ENCODE measurements at regions not wholly inside any gene's neighbourhood (a gene's known extent, or its start where the extent isn't known, plus 50 kb on each side); places are given as distances from the start of the nearest gene placed in this dataset.

DNA sequence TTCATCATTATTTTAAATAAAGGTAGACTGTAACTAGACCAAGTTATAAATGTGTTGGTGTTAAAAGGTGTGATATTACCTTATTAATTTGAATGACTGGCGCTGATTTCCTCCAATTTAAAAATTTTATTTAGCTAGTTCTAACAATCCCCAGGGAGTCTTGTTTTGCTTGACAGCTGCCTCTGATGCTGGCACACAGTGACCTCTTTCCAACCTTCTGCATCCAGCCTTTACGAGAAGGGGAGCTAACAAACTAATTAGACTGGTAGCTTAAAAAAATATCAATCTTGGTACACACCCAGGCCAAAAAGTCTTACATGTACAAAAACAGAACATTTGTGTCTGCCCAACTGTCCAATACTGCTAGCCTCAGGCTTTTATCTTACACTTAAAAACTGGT is 51.8 kb upstream of the ENPEP start:
- DNase-seq (ENCODE audit: low spot score): no peak
- Histone ChIP-seq H3K36me3 (ENCODE audit: control insufficient read depth in 4 of 4, insufficient read depth in 3 of 4, low read depth in 1 of 4, low read length in 3 of 4) (no peaks in the 10 kb centered on the region), H3K9me3 (ENCODE audit: control insufficient read depth in 4 of 4, low read length in 3 of 4) (no peaks in the 10 kb centered on the region), H3K27me3 (ENCODE audit: control insufficient read depth in 4 of 4, insufficient read depth in 4 of 4, low read length in 3 of 4) (no peaks in the 10 kb centered on the region), H3K9ac (ENCODE audit: low read depth in 1 of 2, low read length in 2 of 2) (no peak overlapping the region), H3K4me3 (ENCODE audit: low read depth in 1 of 3, low read length in 3 of 3) (no peak overlapping the region), H3K4me1 (ENCODE audit: control insufficient read depth in 4 of 4, insufficient read depth in 4 of 4, low read length in 3 of 4) (peaks cover 0 to 3% (median 1%) of the 10 kb centered on the region in 4 donors), H3K27ac (ENCODE audit: low read depth in 1 of 2, low read length in 2 of 2) (no peak overlapping the region)
- TF ChIP-seq, protein P1, sequence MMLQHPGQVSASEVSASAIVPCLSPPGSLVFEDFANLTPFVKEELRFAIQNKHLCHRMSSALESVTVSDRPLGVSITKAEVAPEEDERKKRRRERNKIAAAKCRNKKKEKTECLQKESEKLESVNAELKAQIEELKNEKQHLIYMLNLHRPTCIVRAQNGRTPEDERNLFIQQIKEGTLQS (IDR thresholded peaks at IDR 0.05): no peak
- no peak for TF ChIP-seq GABPA (IDR thresholded peaks at IDR 0.05 in 1 of 2, conservative IDR thresholded peaks at IDR 0.05 in 1 of 2)
- TF ChIP-seq, protein P2, sequence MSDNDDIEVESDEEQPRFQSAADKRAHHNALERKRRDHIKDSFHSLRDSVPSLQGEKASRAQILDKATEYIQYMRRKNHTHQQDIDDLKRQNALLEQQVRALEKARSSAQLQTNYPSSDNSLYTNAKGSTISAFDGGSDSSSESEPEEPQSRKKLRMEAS (IDR thresholded peaks at IDR 0.05): no peak
- no peak for TF ChIP-seq HNF4G (IDR thresholded peaks at IDR 0.05)
- TF ChIP-seq, protein P3, sequence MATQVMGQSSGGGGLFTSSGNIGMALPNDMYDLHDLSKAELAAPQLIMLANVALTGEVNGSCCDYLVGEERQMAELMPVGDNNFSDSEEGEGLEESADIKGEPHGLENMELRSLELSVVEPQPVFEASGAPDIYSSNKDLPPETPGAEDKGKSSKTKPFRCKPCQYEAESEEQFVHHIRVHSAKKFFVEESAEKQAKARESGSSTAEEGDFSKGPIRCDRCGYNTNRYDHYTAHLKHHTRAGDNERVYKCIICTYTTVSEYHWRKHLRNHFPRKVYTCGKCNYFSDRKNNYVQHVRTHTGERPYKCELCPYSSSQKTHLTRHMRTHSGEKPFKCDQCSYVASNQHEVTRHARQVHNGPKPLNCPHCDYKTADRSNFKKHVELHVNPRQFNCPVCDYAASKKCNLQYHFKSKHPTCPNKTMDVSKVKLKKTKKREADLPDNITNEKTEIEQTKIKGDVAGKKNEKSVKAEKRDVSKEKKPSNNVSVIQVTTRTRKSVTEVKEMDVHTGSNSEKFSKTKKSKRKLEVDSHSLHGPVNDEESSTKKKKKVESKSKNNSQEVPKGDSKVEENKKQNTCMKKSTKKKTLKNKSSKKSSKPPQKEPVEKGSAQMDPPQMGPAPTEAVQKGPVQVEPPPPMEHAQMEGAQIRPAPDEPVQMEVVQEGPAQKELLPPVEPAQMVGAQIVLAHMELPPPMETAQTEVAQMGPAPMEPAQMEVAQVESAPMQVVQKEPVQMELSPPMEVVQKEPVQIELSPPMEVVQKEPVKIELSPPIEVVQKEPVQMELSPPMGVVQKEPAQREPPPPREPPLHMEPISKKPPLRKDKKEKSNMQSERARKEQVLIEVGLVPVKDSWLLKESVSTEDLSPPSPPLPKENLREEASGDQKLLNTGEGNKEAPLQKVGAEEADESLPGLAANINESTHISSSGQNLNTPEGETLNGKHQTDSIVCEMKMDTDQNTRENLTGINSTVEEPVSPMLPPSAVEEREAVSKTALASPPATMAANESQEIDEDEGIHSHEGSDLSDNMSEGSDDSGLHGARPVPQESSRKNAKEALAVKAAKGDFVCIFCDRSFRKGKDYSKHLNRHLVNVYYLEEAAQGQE (IDR thresholded peaks at IDR 0.05): no peak
- TF ChIP-seq FOXA2 (IDR thresholded peaks at IDR 0.05): no peak
- TF ChIP-seq, protein P4, sequence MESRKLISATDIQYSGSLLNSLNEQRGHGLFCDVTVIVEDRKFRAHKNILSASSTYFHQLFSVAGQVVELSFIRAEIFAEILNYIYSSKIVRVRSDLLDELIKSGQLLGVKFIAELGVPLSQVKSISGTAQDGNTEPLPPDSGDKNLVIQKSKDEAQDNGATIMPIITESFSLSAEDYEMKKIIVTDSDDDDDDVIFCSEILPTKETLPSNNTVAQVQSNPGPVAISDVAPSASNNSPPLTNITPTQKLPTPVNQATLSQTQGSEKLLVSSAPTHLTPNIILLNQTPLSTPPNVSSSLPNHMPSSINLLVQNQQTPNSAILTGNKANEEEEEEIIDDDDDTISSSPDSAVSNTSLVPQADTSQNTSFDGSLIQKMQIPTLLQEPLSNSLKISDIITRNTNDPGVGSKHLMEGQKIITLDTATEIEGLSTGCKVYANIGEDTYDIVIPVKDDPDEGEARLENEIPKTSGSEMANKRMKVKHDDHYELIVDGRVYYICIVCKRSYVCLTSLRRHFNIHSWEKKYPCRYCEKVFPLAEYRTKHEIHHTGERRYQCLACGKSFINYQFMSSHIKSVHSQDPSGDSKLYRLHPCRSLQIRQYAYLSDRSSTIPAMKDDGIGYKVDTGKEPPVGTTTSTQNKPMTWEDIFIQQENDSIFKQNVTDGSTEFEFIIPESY (IDR thresholded peaks at IDR 0.05): no peak
- TF ChIP-seq, protein P5, sequence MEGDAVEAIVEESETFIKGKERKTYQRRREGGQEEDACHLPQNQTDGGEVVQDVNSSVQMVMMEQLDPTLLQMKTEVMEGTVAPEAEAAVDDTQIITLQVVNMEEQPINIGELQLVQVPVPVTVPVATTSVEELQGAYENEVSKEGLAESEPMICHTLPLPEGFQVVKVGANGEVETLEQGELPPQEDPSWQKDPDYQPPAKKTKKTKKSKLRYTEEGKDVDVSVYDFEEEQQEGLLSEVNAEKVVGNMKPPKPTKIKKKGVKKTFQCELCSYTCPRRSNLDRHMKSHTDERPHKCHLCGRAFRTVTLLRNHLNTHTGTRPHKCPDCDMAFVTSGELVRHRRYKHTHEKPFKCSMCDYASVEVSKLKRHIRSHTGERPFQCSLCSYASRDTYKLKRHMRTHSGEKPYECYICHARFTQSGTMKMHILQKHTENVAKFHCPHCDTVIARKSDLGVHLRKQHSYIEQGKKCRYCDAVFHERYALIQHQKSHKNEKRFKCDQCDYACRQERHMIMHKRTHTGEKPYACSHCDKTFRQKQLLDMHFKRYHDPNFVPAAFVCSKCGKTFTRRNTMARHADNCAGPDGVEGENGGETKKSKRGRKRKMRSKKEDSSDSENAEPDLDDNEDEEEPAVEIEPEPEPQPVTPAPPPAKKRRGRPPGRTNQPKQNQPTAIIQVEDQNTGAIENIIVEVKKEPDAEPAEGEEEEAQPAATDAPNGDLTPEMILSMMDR (IDR thresholded peaks at IDR 0.05; ENCODE audit: low read depth, low read length, missing input control): no peak
- no peak for TF ChIP-seq RXRA (IDR thresholded peaks at IDR 0.05)
- no peak for TF ChIP-seq TAF1 (conservative IDR thresholded peaks at IDR 0.05)
- TF ChIP-seq FOXA1 (IDR thresholded peaks at IDR 0.05): no peak
- TF ChIP-seq EGR1 (IDR thresholded peaks at IDR 0.05; ENCODE audit: low read depth in 2 of 2): no peak
- no peak for TF ChIP-seq HNF4A (conservative IDR thresholded peaks at IDR 0.05)
- no peak for TF ChIP-seq RAD21 (IDR thresholded peaks at IDR 0.05)
- TF ChIP-seq SP1 (IDR thresholded peaks at IDR 0.05): no peak
- no peak for TF ChIP-seq NR2F2 (IDR thresholded peaks at IDR 0.05)
- no peak for TF ChIP-seq JUND (IDR thresholded peaks at IDR 0.05)
- no peak for TF ChIP-seq YY1 (IDR thresholded peaks at IDR 0.05)
- WGBS: 58% methylated on average over 2 of the region's 2 CpGs

All from liver (tissue), 8 donors.